AG09309 (cell line): ENCODE measurements at regions not wholly inside any gene's neighbourhood (a gene's known extent, or its start where the extent isn't known, plus 50 kb on each side); places are given as distances from the start of the nearest gene placed in this dataset.

ENCODE experiments used
- DNase-seq: peaks from one replicate; pipeline ENCODE4 v3.0.0-alpha.2; 2010; ENCODE audit warnings: low read depth
- H3K4me3 ChIP-seq: 2 replicates; pipeline ENCODE4 v1.5.1; 2011; ENCODE audit warnings: mild to moderate bottlenecking, low read depth, low read length, moderate library complexity; ENCODE audit not compliant: control insufficient read depth
- CTCF ChIP-seq: IDR thresholded peaks from 2 replicates; pipeline ENCODE4 v1.5.1; 2011; ENCODE audit warnings: mild to moderate bottlenecking, low read depth, low read length, inconsistent platforms; ENCODE audit not compliant: insufficient read depth, control insufficient read depth; ENCODE audit errors: missing control alignments

GRCh38 chr12:61846765-61847164, 413.4 kb upstream of the USP15 start:
- DNase-seq: no peak

DNA sequence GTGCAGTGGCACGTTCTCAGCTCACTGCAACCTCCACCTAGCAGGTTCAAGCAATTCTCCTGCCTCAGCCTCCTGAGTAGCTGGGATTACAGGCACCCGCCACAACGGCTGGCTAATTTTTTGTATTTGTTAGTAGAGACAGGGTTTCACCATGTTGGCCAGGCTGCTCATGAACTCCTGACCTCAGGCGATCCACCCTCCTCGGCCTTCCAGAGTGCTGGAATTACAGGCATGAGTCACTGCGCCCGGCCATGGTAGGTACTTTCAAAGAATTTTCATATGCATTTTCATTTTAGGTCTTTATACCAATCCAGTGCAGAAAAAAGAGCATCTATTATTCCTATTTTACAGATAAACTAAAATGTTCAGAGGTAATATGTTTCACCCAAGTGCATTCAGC, 411.3 kb upstream of the USP15 start:
- no peak for DNase-seq
- H3K4me3 ChIP-seq: no peak overlapping the region
- TF ChIP-seq CTCF: no peak

More at GRCh38 chr12:61846765-61847164, 413.4 kb upstream of the USP15 start:
- H3K4me3 ChIP-seq: no peak overlapping the region
- no peak for TF ChIP-seq CTCF

GRCh38 chr12:61853945-61854344, 406.3 kb upstream of the USP15 start:
- H3K4me3 ChIP-seq: no peak overlapping the region
- TF ChIP-seq CTCF: no peak
- no peak for DNase-seq

GRCh38 chr12:61854902-61855301, 405.3 kb upstream of the USP15 start:
- DNase-seq: no peak
- H3K4me3 ChIP-seq: no peak overlapping the region
- TF ChIP-seq CTCF: no peak

- no peak for DNase-seq
- no peak for TF ChIP-seq CTCF
- no peak overlapping the region for H3K4me3 ChIP-seq
Measured at GRCh38 chr12:61857968-61858367, 402.2 kb upstream of the USP15 start.

- no peak for DNase-seq
- no peak overlapping the region for H3K4me3 ChIP-seq
- TF ChIP-seq CTCF: no peak
Measured at GRCh38 chr12:61860451-61860850, 399.8 kb upstream of the USP15 start.

DNA sequence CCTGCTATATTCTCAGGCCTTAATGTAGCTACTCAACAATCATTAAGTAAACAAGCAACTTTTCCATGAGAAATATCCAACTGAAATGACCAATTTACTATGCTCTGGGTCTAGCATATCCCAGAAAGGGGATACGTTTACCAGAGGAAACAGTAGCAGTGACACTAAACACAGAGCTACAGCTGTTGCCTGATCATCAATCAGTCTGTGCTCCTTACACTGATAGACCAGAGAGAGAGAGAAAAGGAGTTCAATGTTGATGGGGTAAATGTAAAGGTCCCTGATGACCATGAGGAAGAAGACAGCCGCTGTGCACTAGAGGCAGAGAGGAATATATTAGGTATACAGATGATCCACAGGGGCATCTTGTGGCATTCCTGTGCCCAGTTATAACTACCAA, 397.2 kb upstream of the USP15 start:
- TF ChIP-seq CTCF: no peak
- H3K4me3 ChIP-seq: no peak overlapping the region
- DNase-seq: no peak
